ENCODE measurements at regions not wholly inside any gene's neighbourhood (a gene's known extent, or its start where the extent isn't known, plus 50 kb on each side); places are given as distances from the start of the nearest gene placed in this dataset.

- no peak for TF ChIP-seq CTCF (IDR thresholded peaks at IDR 0.05)
- no peak for TF ChIP-seq POLR2A (IDR thresholded peaks at IDR 0.05)
Observed at GRCh38 chr2:11024687-11025086, 113.0 kb downstream of the KCNF1 start.
